ENCODE measurements at regions not wholly inside any gene's neighbourhood (a gene's known extent, or its start where the extent isn't known, plus 50 kb on each side); places are given as distances from the start of the nearest gene placed in this dataset.

GRCh38 chr2:118464046-118464445 lies 375.8 kb downstream of the INSIG2 start:
- no peak for TF ChIP-seq MYC (IDR thresholded peaks at IDR 0.05; ENCODE audit: low read depth, low read length)
- no peak for TF ChIP-seq MAX (IDR thresholded peaks at IDR 0.05; ENCODE audit: low read depth, low read length)
- no peak for TF ChIP-seq CTCF (IDR thresholded peaks at IDR 0.05; ENCODE audit: low read depth, low read length)
- TF ChIP-seq POLR2A (IDR thresholded peaks at IDR 0.05; ENCODE audit: extremely low read depth, insufficient read length): no peak
- H3K4me3 ChIP-seq (ENCODE audit: low read depth, low read length): no peak overlapping the region
- no peak for DNase-seq (ENCODE audit: low read depth)

DNA sequence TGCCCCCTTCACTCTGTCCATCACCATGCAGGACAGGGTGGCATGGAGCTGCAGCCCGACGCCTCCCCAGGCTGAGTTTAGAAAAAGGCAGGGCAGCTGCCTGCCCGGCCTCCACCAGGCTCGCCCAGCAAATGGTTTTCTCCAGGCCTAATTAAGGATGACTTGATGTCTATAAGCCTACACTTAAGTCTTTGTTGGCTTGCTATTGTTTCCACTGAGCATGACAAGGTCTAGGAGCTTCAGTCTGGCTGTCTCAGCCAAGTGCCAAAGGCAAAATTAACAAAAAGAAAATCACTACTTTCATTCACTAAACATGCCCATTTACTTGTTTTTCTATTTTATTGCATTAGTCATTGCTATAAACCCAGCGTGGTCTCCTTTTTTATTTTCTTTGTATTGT lies 372.2 kb downstream of the INSIG2 start:
- TF ChIP-seq CTCF (IDR thresholded peaks at IDR 0.05; ENCODE audit: low read depth, low read length): no peak
- TF ChIP-seq MAX (IDR thresholded peaks at IDR 0.05; ENCODE audit: low read depth, low read length): no peak
- no peak for TF ChIP-seq MYC (IDR thresholded peaks at IDR 0.05; ENCODE audit: low read depth, low read length)
- TF ChIP-seq POLR2A (IDR thresholded peaks at IDR 0.05; ENCODE audit: extremely low read depth, insufficient read length): no peak
- H3K4me3 ChIP-seq (ENCODE audit: low read depth, low read length): no peak overlapping the region
- DNase-seq (ENCODE audit: low read depth): no peak

DNA sequence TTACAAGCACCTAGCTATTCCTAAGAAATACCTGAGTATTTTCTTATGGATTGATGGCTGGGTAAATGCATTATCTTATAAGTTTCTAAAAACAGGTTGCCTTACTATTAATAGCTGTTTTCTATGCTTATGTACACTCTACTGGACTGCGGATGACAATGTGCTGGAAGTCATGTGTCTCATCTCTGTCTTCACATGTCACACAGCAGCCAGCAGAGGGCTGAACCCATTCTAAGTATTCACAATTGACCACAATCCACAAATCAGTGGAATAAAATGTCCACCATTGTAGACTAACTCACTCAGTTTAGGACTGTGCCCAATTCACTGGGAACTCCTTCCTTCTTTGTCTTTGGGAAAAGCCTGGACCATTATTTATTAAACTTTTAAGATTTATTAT lies 371.2 kb downstream of the INSIG2 start:
- no peak overlapping the region for H3K4me3 ChIP-seq (ENCODE audit: low read depth, low read length)
- DNase-seq (ENCODE audit: low read depth): peak; percentile 8
- no peak for TF ChIP-seq POLR2A (IDR thresholded peaks at IDR 0.05; ENCODE audit: extremely low read depth, insufficient read length)

GRCh38 chr2:118457951-118458350 lies 369.7 kb downstream of the INSIG2 start:
- TF ChIP-seq MAX (IDR thresholded peaks at IDR 0.05; ENCODE audit: low read depth, low read length) (no peak), MYC (IDR thresholded peaks at IDR 0.05; ENCODE audit: low read depth, low read length) (no peak), POLR2A (IDR thresholded peaks at IDR 0.05; ENCODE audit: extremely low read depth, insufficient read length) (no peak), CTCF (IDR thresholded peaks at IDR 0.05; ENCODE audit: low read depth, low read length) (no peak)
- H3K4me3 ChIP-seq (ENCODE audit: low read depth, low read length): no peak overlapping the region
- no peak for DNase-seq (ENCODE audit: low read depth)

DNA sequence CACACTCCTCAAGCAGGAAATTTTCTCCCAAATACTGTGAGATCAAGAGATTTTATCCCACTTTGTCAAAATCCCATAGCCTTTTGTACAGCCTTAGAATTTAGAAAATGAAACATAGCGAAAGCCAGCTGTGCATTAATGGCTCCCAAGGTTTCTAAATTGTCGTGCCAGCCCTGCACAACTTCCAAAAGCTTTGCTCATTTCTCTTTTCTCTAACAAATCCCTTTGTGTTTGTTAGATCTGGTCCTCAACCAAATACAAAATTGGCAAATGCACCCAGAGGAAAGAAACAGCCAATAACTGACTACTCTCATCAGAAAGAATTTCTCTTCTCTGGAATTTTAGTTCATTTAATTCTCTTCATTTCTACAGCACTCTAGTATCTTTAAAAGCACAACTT lies 361.1 kb downstream of the INSIG2 start:
- TF ChIP-seq CTCF (IDR thresholded peaks at IDR 0.05; ENCODE audit: low read depth, low read length): no peak
- TF ChIP-seq MYC (IDR thresholded peaks at IDR 0.05; ENCODE audit: low read depth, low read length): no peak
- TF ChIP-seq MAX (IDR thresholded peaks at IDR 0.05; ENCODE audit: low read depth, low read length): no peak
- no peak for TF ChIP-seq POLR2A (IDR thresholded peaks at IDR 0.05; ENCODE audit: extremely low read depth, insufficient read length)
- DNase-seq (ENCODE audit: low read depth): no peak

DNA sequence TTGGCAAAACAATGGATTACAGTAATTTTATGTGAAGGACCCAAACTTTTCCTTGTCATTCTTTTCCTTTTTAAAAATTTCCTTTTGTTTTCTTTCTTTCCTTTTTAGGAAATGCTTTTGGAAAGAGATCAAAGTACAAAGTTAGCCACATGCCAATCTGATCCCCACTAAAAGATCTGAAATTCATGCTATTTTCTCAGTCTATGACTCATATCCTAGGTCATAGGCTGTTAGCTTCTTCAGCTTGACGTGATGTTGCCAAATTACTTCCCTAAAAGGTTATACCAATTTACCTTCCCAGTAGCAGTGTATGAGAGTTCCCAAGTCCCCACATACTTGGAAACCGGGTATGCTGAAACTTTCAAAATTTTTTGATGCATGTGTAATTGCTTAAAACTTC lies 355.3 kb downstream of the INSIG2 start:
- peak; percentile 21 for DNase-seq (ENCODE audit: low read depth)
- no peak overlapping the region for H3K4me3 ChIP-seq (ENCODE audit: low read depth, low read length)
- TF ChIP-seq POLR2A (IDR thresholded peaks at IDR 0.05; ENCODE audit: extremely low read depth, insufficient read length): no peak
- TF ChIP-seq MAX (IDR thresholded peaks at IDR 0.05; ENCODE audit: low read depth, low read length): no peak
- TF ChIP-seq CTCF (IDR thresholded peaks at IDR 0.05; ENCODE audit: low read depth, low read length): no peak
- TF ChIP-seq MYC (IDR thresholded peaks at IDR 0.05; ENCODE audit: low read depth, low read length): no peak

More for the DNA sequence above, 361.1 kb downstream of the INSIG2 start:
- H3K4me3 ChIP-seq (ENCODE audit: low read depth, low read length): no peak overlapping the region
